K562 (cell line): ENCODE measurements at regions not wholly inside any gene's neighbourhood (a gene's known extent, or its start where the extent isn't known, plus 50 kb on each side); places are given as distances from the start of the nearest gene placed in this dataset.

Experiments
- BCL6 ChIP-seq: fragments of 250-450 bp; sonication (Bioruptor Pico); IDR thresholded peaks from 2 replicates; pipeline ENCODE4 v1.4.0; 2020
- FOXA3 ChIP-seq, 2 experiments: fragments of 450-650 bp in 1 of 2; sonication (generic) in 1 of 2; formaldehyde crosslinking; IDR thresholded peaks in 1 of 2; conservative IDR thresholded peaks in 1 of 2; 2 replicates each; pipeline versions ENCODE4 v1.4.0 to v1.8.0; 2020 to 2022; ENCODE audit warnings: mild to moderate bottlenecking in 2 of 2, missing genetic modification reagents in 1 of 2
- HNRNPK ChIP-seq: fragments of 200-400 bp; formaldehyde crosslinking; IDR thresholded peaks from one replicate; pipeline ENCODE4 v1.6.1; 2018; ENCODE audit warnings: mild to moderate bottlenecking, low read depth, low read length; ENCODE audit not compliant: poor library complexity, severe bottlenecking
- MEF2A ChIP-seq: IDR thresholded peaks from 2 replicates; pipeline ENCODE4 v1.6.1; 2011; ENCODE audit warnings: low read depth, mild to moderate bottlenecking, low read length, moderate library complexity; ENCODE audit not compliant: control insufficient read depth
- MXI1 ChIP-seq: IDR thresholded peaks from 2 replicates; pipeline ENCODE4 v1.6.1; 2011; ENCODE audit warnings: low read depth, mild to moderate bottlenecking, improper control_type of control experiment, low read length
- NFE2 ChIP-seq: IDR thresholded peaks from 2 replicates; pipeline ENCODE4 v1.6.1; 2014; ENCODE audit warnings: antibody characterized with exemption, low read depth
- RB1 ChIP-seq: fragments of 450-650 bp; IDR thresholded peaks from 2 replicates; pipeline ENCODE4 v1.6.1; 2017; ENCODE audit warnings: low read depth, mild to moderate bottlenecking
- SP1 ChIP-seq: sonication (generic); formaldehyde crosslinking; IDR thresholded peaks from 2 replicates; pipeline ENCODE4 v1.8.1; 2022; ENCODE audit warnings: mild to moderate bottlenecking, missing genetic modification reagents
- TAF1 ChIP-seq: IDR thresholded peaks from 2 replicates; pipeline ENCODE4 v1.6.1; 2011; ENCODE audit warnings: mild to moderate bottlenecking, low read length, moderate library complexity; ENCODE audit not compliant: insufficient read depth, control insufficient read depth, severe bottlenecking; ENCODE audit errors: extremely low read depth
- ZBTB33 ChIP-seq: sonication (generic); formaldehyde crosslinking; IDR thresholded peaks from 2 replicates; pipeline ENCODE4 v1.8.1; 2023; ENCODE audit warnings: mild to moderate bottlenecking, missing genetic modification reagents
- TF ChIP-seq, protein P1 (sequence below): fragments of 450-650 bp; formaldehyde crosslinking; IDR thresholded peaks from 2 replicates; pipeline ENCODE4 v1.4.0; 2020; ENCODE audit warnings: mild to moderate bottlenecking, moderate library complexity
- TF ChIP-seq, protein P2 (sequence below): sonication (generic); formaldehyde crosslinking; IDR thresholded peaks from 2 replicates; pipeline ENCODE4 v1.8.1; 2023; ENCODE audit warnings: missing genetic modification reagents, mild to moderate bottlenecking, borderline replicate concordance

- TF ChIP-seq BCL6 (CRISPR knock-in tag) (no peak), SP1 (CRISPR knock-in tag) (no peak), MXI1 (no peak), HNRNPK (no peak), RB1 (no peak), FOXA3 (CRISPR knock-in tag; conservative IDR thresholded peaks at IDR 0.05 in 1 of 2, IDR thresholded peaks at IDR 0.05 in 1 of 2) (no peak), TAF1 (no peak), MEF2A (no peak), NFE2 (no peak), ZBTB33 (CRISPR knock-in tag) (no peak)
- TF ChIP-seq, protein P1, sequence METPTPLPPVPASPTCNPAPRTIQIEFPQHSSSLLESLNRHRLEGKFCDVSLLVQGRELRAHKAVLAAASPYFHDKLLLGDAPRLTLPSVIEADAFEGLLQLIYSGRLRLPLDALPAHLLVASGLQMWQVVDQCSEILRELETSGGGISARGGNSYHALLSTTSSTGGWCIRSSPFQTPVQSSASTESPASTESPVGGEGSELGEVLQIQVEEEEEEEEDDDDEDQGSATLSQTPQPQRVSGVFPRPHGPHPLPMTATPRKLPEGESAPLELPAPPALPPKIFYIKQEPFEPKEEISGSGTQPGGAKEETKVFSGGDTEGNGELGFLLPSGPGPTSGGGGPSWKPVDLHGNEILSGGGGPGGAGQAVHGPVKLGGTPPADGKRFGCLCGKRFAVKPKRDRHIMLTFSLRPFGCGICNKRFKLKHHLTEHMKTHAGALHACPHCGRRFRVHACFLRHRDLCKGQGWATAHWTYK = no peak
- TF ChIP-seq, protein P2, sequence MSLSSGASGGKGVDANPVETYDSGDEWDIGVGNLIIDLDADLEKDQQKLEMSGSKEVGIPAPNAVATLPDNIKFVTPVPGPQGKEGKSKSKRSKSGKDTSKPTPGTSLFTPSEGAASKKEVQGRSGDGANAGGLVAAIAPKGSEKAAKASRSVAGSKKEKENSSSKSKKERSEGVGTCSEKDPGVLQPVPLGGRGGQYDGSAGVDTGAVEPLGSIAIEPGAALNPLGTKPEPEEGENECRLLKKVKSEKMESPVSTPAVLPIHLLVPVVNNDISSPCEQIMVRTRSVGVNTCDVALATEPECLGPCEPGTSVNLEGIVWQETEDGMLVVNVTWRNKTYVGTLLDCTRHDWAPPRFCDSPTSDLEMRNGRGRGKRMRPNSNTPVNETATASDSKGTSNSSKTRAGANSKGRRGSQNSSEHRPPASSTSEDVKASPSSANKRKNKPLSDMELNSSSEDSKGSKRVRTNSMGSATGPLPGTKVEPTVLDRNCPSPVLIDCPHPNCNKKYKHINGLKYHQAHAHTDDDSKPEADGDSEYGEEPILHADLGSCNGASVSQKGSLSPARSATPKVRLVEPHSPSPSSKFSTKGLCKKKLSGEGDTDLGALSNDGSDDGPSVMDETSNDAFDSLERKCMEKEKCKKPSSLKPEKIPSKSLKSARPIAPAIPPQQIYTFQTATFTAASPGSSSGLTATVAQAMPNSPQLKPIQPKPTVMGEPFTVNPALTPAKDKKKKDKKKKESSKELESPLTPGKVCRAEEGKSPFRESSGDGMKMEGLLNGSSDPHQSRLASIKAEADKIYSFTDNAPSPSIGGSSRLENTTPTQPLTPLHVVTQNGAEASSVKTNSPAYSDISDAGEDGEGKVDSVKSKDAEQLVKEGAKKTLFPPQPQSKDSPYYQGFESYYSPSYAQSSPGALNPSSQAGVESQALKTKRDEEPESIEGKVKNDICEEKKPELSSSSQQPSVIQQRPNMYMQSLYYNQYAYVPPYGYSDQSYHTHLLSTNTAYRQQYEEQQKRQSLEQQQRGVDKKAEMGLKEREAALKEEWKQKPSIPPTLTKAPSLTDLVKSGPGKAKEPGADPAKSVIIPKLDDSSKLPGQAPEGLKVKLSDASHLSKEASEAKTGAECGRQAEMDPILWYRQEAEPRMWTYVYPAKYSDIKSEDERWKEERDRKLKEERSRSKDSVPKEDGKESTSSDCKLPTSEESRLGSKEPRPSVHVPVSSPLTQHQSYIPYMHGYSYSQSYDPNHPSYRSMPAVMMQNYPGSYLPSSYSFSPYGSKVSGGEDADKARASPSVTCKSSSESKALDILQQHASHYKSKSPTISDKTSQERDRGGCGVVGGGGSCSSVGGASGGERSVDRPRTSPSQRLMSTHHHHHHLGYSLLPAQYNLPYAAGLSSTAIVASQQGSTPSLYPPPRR (CRISPR knock-in tag) = no peak
These were observed 1095.9 kb downstream of the EFNA5 start (continued) for GRCh38 chr5:106574820-106575219.
